Neural cell (in vitro differentiated cells): ENCODE measurements at regions not wholly inside any gene's neighbourhood (a gene's known extent, or its start where the extent isn't known, plus 50 kb on each side); places are given as distances from the start of the nearest gene placed in this dataset.

Experiments
- H2AFZ ChIP-seq: fragments of 200-600, 300-800 bp; sonication (generic), shearing (Covaris generic); 2 replicates; pipeline ENCODE4 v1.6.0; 2014; ENCODE audit warnings: low read depth, mild to moderate bottlenecking, antibody characterized with exemption, low read length, moderate library complexity
- H3F3A ChIP-seq: fragments of 200-600 bp; shearing (Covaris generic); 2 replicates; pipeline ENCODE4 v1.6.1; 2016; ENCODE audit warnings: mild to moderate bottlenecking, moderate library complexity, mixed read lengths, antibody characterized with exemption, low read length; ENCODE audit not compliant: insufficient read depth, poor library complexity, severe bottlenecking
- H3K27ac ChIP-seq: fragments of 200-600, 300-800 bp; sonication (generic), shearing (Covaris generic); 2 replicates; pipeline ENCODE4 v1.5.1; 2014; ENCODE audit warnings: mild to moderate bottlenecking, low read length, moderate library complexity
- H3K27me3 ChIP-seq: fragments of 300-800, 200-600 bp; sonication (generic), shearing (Covaris generic); 2 replicates; pipeline ENCODE4 v1.6.0; 2014; ENCODE audit warnings: mild to moderate bottlenecking, low read depth, low read length, moderate library complexity; ENCODE audit not compliant: insufficient read depth
- H3K36me3 ChIP-seq: fragments of 300-800, 200-600 bp; sonication (generic), shearing (Covaris generic); 2 replicates; pipeline ENCODE4 v1.5.1; 2014; ENCODE audit warnings: mild to moderate bottlenecking, antibody characterized with exemption, low read length, moderate library complexity; ENCODE audit not compliant: insufficient read depth
- H3K4me2 ChIP-seq: fragments of 300-800, 200-600 bp; sonication (generic), shearing (Covaris generic); 2 replicates; pipeline ENCODE4 v1.6.0; 2014; ENCODE audit warnings: mild to moderate bottlenecking, low read length
- H3K4me3 ChIP-seq: fragments of 300-800, 200-600 bp; sonication (generic), shearing (Covaris generic); 2 replicates; pipeline ENCODE4 v1.5.1; 2014; ENCODE audit warnings: mild to moderate bottlenecking, low read length, moderate library complexity
- H3K79me2 ChIP-seq: fragments of 200-600 bp; shearing (Covaris generic); replicated peaks from 2 replicates; pipeline ENCODE4 v1.6.0; 2014; ENCODE audit warnings: mild to moderate bottlenecking, low read length, moderate library complexity; ENCODE audit not compliant: insufficient read depth
- H3K9ac ChIP-seq: fragments of 300-800, 200-600 bp; sonication (generic), shearing (Covaris generic); 2 replicates; pipeline ENCODE4 v1.6.1; 2016; ENCODE audit warnings: mild to moderate bottlenecking, low read length, mixed read lengths
- H3K9me2 ChIP-seq: fragments of 200-600 bp; shearing (Covaris generic); 2 replicates; pipeline ENCODE4 v1.6.1; 2016; ENCODE audit warnings: mild to moderate bottlenecking, low read length, mixed read lengths; ENCODE audit not compliant: insufficient read depth
- H3K9me3 ChIP-seq: fragments of 200-600, 300-800 bp; sonication (generic), shearing (Covaris generic); 2 replicates; pipeline ENCODE4 v1.6.1; 2016; ENCODE audit warnings: mild to moderate bottlenecking, mixed run types, low read length, moderate library complexity, mixed read lengths
- H4K20me1 ChIP-seq: fragments of 200-600 bp; shearing (Covaris generic); 2 replicates; pipeline ENCODE4 v1.6.1; 2016; ENCODE audit warnings: mild to moderate bottlenecking, mixed run types; ENCODE audit not compliant: insufficient read depth
- EP300 ChIP-seq: fragments of 450-650 bp; conservative IDR thresholded peaks from 2 replicates; pipeline ENCODE4 v1.6.1; 2014; ENCODE audit warnings: antibody characterized with exemption, mild to moderate bottlenecking, moderate library complexity; ENCODE audit not compliant: poor library complexity, severe bottlenecking
- EZH2 ChIP-seq: fragments of 200-600, 300-800 bp; shearing (Covaris generic), sonication (generic); IDR thresholded peaks from 2 replicates; pipeline ENCODE4 v1.6.1; 2014; ENCODE audit warnings: antibody characterized with exemption, low read length, borderline replicate concordance, mild to moderate bottlenecking; ENCODE audit not compliant: insufficient read depth, poor library complexity, severe bottlenecking
- MXI1 ChIP-seq: fragments of 450-650 bp; conservative IDR thresholded peaks from 2 replicates; pipeline ENCODE4 v1.6.1; 2014; ENCODE audit warnings: antibody characterized with exemption, mild to moderate bottlenecking; ENCODE audit not compliant: poor library complexity, severe bottlenecking
- POLR2AphosphoS5 ChIP-seq: IDR thresholded peaks from 2 replicates; pipeline ENCODE4 v1.6.1; 2012
- RAD21 ChIP-seq: fragments of 450-650 bp; conservative IDR thresholded peaks from 2 replicates; pipeline ENCODE4 v1.6.1; 2014; ENCODE audit warnings: antibody characterized with exemption, mild to moderate bottlenecking, moderate library complexity
- SMC3 ChIP-seq: fragments of 450-650 bp; conservative IDR thresholded peaks from 2 replicates; pipeline ENCODE4 v1.6.1; 2014; ENCODE audit warnings: antibody characterized with exemption, mild to moderate bottlenecking, moderate library complexity; ENCODE audit not compliant: poor library complexity
- TAF1 ChIP-seq: IDR thresholded peaks from 2 replicates; pipeline ENCODE4 v1.6.1; 2012; ENCODE audit warnings: low read depth
- TF ChIP-seq, protein P1 (sequence below): IDR thresholded peaks from 2 replicates; pipeline ENCODE4 v1.6.1; 2012; ENCODE audit warnings: borderline replicate concordance
- TF ChIP-seq, protein P2 (sequence below): fragments of 450-650 bp; IDR thresholded peaks from 2 replicates; pipeline ENCODE4 v1.5.1; 2014; ENCODE audit warnings: antibody characterized with exemption, mild to moderate bottlenecking, moderate library complexity; ENCODE audit not compliant: poor library complexity, severe bottlenecking

DNA sequence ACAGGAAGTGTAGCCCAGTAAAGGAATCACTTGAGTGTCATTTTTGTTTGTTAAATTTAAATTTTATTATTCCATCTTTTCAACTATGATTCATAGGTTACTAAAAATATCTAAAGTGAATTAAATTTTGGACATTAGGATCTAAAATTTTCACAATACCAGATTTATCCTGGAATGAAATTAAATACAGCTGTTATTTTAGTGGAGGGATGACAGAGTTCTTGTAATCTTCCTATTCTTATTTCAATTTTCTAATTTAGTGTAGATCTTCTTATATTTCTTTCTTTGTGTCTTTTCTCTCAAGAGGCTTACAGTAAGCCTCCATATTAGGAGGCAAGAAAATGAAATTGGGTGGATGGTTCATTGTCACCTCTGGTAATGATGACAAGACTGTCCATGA lies 167.9 kb upstream of the TNC start:
- H3K4me3 ChIP-seq: no peak overlapping the region
- no peak overlapping the region for H3K27ac ChIP-seq
- no peaks in the 10 kb centered on the region for H3K79me2 ChIP-seq
- no peak overlapping the region for H3K4me2 ChIP-seq
- no peaks in the 10 kb centered on the region for H3K9me2 ChIP-seq
- TF ChIP-seq, protein P1, sequence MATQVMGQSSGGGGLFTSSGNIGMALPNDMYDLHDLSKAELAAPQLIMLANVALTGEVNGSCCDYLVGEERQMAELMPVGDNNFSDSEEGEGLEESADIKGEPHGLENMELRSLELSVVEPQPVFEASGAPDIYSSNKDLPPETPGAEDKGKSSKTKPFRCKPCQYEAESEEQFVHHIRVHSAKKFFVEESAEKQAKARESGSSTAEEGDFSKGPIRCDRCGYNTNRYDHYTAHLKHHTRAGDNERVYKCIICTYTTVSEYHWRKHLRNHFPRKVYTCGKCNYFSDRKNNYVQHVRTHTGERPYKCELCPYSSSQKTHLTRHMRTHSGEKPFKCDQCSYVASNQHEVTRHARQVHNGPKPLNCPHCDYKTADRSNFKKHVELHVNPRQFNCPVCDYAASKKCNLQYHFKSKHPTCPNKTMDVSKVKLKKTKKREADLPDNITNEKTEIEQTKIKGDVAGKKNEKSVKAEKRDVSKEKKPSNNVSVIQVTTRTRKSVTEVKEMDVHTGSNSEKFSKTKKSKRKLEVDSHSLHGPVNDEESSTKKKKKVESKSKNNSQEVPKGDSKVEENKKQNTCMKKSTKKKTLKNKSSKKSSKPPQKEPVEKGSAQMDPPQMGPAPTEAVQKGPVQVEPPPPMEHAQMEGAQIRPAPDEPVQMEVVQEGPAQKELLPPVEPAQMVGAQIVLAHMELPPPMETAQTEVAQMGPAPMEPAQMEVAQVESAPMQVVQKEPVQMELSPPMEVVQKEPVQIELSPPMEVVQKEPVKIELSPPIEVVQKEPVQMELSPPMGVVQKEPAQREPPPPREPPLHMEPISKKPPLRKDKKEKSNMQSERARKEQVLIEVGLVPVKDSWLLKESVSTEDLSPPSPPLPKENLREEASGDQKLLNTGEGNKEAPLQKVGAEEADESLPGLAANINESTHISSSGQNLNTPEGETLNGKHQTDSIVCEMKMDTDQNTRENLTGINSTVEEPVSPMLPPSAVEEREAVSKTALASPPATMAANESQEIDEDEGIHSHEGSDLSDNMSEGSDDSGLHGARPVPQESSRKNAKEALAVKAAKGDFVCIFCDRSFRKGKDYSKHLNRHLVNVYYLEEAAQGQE: no peak
- TF ChIP-seq POLR2AphosphoS5: no peak
- no peak for TF ChIP-seq SMC3
- TF ChIP-seq, protein P2, sequence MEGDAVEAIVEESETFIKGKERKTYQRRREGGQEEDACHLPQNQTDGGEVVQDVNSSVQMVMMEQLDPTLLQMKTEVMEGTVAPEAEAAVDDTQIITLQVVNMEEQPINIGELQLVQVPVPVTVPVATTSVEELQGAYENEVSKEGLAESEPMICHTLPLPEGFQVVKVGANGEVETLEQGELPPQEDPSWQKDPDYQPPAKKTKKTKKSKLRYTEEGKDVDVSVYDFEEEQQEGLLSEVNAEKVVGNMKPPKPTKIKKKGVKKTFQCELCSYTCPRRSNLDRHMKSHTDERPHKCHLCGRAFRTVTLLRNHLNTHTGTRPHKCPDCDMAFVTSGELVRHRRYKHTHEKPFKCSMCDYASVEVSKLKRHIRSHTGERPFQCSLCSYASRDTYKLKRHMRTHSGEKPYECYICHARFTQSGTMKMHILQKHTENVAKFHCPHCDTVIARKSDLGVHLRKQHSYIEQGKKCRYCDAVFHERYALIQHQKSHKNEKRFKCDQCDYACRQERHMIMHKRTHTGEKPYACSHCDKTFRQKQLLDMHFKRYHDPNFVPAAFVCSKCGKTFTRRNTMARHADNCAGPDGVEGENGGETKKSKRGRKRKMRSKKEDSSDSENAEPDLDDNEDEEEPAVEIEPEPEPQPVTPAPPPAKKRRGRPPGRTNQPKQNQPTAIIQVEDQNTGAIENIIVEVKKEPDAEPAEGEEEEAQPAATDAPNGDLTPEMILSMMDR: no peak
- no peak for TF ChIP-seq RAD21
- no peak for TF ChIP-seq MXI1
- no peak for TF ChIP-seq EZH2
- TF ChIP-seq EP300: no peak
- TF ChIP-seq TAF1: no peak
- no peaks in the 10 kb centered on the region for H3K9me3 ChIP-seq
- no peak overlapping the region for H3K9ac ChIP-seq
- no peak overlapping the region for H2AFZ ChIP-seq
- no peaks in the 10 kb centered on the region for H3K36me3 ChIP-seq
- H4K20me1 ChIP-seq: no peaks in the 10 kb centered on the region
- H3F3A ChIP-seq: no peaks in the 10 kb centered on the region
- no peaks in the 10 kb centered on the region for H3K27me3 ChIP-seq

DNA sequence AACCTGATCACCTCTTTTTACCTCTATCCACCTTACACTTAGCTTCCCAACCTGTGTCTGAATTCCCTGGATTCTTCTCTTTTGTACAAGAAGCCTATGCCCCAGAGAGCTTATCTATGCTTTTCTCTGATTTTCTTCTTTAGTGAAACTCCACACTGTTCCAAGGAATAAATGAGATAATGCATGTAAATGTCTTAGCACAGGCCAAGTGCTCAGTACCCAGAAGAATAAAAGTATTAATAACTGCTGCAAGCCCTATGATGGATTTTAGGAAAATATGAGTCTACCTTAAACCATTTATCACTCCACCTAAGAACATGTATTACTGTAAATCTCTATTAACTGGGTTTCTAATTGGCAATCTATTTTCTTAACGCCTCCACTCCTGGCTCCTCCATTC lies 168.5 kb upstream of the TNC start:
- Histone ChIP-seq H3K36me3 (no peaks in the 10 kb centered on the region), H3K9me3 (no peaks in the 10 kb centered on the region), H3K9ac (no peak overlapping the region), H3F3A (no peaks in the 10 kb centered on the region), H3K4me2 (no peak overlapping the region), H3K27ac (no peak overlapping the region), H3K4me3 (no peak overlapping the region), H3K79me2 (no peaks in the 10 kb centered on the region), H2AFZ (no peak overlapping the region), H4K20me1 (no peaks in the 10 kb centered on the region), H3K9me2 (no peaks in the 10 kb centered on the region), H3K27me3 (no peaks in the 10 kb centered on the region)
- TF ChIP-seq TAF1 (no peak), MXI1 (no peak), EP300 (no peak), SMC3 (no peak), RAD21 (no peak), POLR2AphosphoS5 (no peak), EZH2 (no peak)
- TF ChIP-seq, protein P1: no peak
- TF ChIP-seq, protein P2: no peak
